Muscle of back (tissue), 3 donors: ENCODE measurements at regions not wholly inside any gene's neighbourhood (a gene's known extent, or its start where the extent isn't known, plus 50 kb on each side); places are given as distances from the start of the nearest gene placed in this dataset.
"Not testable (repeated sequence)": the region's sequence is repeated elsewhere in the genome, so short reads cannot be mapped to it uniquely, and the experiment has no call there.

Source experiments
- DNase-seq, 3 donors: peaks; one replicate each; pipeline versions ENCODE4 v3.0.0 to v3.0.0-alpha.2; 2013

DNA sequence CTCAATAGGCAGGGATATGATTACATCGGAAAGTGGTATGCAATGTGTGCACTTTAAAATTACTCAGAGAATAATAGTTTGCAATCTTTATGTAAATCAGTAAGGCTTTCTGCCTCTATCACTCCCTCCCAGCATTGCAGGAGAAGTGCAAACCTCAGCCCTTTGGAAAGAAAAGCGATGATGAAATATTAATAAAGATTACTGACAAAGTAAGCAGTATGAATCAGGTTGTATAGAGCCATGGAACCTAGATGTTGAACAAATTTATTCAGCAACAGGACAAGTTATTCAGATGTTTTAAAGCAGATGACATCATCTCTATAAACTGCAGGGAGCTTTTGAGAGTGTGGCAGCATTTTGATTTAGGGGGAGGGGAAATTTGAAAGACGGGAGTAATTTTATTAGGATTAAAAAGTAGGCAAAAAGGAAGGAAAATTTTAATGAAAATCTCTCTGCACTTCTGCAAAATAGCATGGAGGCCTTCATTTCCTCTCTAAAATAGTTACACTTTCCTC, 631.7 kb upstream of the GRIA3 start:
- DNase-seq: no peak

DNA sequence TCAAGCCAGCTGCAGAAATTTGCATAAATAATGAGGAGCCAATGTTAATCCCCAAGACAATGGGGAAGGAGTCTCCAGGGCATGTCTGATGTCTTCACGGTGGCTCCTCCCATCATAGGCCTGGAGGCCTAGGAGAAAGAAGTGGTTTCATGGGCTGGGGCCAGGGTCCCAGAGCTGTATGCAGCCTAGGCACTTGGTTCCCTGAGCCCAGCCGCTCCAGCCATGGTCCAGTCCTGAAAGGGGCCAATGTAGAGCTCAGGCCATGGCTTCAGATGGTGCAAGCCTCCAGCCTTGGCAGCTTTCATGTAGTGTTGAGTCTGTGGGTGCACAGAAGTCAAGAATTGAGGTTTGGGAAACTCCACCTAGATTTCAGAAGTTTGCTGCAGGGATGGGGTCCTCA, 628.2 kb upstream of the GRIA3 start:
- DNase-seq: no peak

DNA sequence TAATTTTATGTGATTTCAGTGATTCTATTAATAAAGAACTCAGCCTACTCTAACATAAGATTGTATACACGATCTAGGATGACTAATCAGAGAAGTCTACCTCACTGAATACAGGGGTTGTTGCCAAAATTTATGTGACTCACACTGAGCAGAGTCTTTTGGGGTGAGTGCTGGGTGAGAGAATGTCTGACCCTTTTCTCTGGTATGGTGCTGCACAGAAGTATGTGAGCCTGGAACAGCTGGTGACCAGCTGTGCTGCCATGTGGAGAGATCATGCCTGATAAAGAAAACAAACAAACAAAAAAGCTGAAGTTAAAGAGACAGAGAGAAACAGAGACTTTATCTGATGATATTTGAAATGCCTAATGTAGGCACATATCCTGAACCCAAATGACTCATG, 618.1 kb upstream of the GRIA3 start:
- peak; percentile 3 to 93 (median 29) for DNase-seq

DNA sequence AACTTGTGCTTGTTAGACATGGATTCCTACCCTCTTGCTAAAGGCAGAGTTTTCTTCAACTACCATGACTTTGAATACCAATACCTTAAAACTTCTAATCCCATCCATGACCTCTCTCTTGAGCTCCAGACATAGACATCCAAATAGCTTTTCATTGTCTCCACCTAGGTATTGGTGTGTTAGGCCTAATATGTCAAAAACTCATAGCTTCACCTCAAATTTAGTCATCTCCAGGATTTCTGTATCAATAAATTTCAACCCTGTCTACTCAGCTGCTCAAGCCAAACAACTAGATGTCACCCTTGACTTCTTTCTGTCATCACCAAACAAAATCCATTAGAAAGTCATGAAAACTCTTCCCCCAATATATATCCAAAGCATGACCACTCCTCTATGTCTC, 617.7 kb upstream of the GRIA3 start:
- no peak for DNase-seq

DNA sequence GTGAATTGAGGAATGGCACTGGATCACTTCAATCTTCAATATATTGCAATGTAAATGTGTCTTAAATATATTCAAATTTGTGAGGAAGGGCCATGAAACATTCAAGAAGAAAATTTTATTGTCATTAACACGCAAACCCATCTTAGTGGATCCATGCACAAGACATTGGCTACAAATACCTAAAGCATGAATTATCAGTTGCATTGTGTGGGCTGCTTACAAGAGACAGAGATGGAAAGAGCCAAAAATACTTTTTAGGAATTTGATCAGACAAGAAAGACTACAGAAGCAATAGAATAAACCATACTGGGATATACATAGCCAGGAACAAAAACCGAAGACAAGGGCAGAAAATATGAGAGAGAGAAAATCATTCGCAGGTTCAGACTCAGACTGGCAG, 616.2 kb upstream of the GRIA3 start:
- DNase-seq: no peak

DNA sequence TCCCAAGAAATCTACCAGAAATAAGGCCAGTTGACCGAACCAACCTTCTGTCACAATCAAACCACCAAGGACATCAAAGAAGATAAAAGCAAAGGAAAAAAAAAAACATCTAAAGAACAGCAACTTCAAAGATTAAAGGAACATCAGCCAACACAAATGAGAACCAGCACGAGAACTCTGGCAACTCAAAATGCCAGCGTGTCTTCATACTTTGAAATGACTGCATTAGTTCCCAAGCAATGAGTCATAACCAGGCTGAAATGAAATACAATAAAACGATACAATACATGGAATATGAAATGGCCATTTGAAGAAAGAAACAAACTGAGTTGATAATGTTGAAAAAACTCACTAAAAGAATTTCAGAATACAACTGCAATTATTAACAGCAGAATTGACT, 611.6 kb upstream of the GRIA3 start:
- DNase-seq: no peak

DNA sequence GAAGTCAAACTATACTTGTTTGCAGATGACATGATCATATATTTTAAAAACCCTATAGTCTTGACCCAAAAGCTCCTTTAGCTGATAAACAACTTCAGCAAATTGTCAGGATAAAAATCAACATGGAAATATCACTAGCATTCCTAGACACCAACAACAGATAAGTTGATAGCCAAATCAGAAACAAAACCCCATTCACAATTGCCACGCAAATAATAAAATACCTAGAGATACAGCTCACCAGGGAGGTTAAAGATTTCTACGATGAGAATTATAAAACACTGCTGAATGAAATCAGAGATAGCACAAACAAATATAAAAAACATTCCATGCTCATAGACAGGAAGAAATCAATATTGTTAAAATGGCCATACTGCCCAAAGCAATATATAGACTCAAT, 605.0 kb upstream of the GRIA3 start:
- no peak for DNase-seq

DNA sequence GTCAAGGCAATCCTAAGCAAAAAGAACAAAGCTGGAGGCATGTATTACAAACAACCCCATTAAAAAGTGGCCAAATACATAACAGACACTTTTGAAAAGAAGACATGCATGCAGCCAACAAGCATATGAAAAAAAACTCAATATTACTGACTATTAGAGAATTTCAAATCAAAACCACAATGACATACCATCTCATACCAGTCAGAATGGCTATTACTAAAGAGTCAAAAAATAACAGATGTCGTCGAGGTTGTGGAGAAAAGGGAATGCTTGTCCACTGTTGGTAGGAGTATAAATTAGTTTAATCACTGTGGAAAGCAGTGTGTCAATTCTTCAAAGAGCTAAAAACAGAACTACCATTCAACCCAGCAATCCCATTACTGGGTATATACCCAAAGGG, 604.6 kb upstream of the GRIA3 start:
- DNase-seq: peak in 1 of 3 donors; percentile 37

DNA sequence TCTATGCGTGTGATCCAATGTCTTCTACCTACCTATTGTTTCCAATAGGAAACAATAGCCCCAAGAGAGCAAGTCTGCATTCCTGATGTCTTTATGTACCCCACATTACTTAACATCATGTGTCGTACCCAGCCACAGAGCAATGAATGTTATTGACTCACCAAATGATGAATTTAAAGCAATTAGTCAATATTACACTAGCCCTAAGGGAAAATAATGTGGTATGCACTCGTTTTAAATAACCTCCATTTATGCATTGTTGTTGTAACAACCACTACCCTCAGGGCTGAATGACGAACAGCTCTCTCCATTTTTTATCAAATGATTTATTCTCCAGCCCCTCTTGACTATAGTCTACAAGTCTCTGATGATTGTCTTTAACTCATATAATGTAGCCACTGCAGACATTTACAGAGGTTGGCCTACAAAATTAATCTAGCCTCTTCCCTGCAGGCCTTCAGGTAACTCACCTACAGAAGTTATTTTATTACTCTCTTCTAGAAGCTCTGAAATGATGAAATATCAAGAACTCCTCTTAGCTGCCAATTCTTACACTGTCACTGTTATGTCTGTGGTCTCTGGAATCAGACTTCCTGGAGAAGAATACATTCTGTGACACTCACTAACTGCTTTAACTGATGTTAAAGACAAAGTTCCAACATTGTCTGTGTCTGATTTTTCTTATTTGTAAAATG, 601.7 kb upstream of the GRIA3 start:
- DNase-seq: no peak

DNA sequence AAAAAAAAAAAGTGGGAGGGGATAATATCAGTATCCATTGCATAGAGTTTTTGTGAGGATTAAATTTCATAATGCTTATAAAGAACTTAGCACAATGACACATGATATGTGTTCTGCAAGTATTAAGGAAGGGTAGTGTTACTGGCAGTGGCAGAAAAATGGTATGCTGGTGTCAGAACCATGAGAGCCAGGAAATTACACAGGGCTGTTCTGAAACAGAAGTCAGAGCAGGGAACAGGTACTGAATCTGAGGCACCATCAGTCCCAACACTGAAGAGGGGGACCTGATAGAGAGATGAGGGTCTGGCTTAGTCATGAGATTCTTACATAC, 601.1 kb upstream of the GRIA3 start:
- no peak for DNase-seq

DNA sequence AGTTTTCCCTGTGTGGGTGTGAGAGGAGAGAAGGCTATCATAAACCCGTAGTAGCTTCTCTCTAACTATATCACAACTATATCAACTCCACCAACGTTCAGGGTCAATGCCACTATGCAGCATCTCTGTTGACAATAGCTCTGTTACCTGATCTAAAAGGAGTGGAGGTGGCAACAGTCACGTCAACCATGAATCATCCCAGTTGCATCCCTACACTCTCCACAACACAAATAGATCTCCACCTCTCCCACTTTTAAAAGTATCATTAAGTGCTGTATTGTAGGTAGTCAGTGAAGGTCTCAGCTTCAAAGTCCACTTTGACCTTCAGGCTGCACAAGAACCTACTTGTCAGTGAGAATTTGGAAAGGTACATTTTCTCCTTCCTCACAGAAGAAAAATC, 600.5 kb upstream of the GRIA3 start:
- DNase-seq: no peak

DNA sequence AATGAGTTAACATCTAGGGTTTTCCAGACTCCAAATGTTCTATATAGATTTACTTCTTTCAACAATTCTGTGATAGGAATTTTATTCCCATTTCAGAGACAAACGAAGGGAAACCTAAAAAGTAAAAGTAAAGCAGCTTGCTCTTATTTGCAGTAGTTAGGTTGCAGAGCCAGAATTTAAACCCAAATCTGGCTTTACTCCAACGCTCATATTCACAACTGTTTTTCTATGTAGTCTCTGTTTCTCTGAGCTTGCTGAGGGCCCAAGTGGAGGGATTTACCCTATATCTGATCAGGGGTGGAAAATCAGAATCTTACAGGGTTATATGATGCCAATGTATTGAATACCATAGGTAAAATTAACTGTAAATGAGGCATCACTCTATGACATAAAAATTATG, 599.1 kb upstream of the GRIA3 start:
- DNase-seq: peak in 2 of 3 donors; percentile 11 to 25

DNA sequence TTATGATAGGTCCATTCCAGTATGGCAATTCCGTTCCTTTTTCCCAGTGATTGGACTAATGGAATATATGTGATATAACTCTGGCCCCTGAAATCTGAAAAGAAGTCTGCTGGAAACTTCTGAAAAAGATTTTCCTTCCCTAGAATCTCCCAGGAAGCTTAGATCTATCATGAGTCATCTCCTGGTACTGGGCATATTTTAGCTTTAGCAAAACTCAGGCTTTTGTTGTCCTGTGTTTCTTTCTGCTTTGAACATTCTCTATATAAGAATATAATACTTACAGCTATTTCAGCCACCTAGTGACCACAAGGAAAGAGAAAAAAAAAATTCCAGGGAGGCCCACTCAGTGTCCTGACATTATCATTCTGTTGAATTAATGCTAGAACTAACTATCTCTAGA, 597.2 kb upstream of the GRIA3 start:
- DNase-seq: no peak

DNA sequence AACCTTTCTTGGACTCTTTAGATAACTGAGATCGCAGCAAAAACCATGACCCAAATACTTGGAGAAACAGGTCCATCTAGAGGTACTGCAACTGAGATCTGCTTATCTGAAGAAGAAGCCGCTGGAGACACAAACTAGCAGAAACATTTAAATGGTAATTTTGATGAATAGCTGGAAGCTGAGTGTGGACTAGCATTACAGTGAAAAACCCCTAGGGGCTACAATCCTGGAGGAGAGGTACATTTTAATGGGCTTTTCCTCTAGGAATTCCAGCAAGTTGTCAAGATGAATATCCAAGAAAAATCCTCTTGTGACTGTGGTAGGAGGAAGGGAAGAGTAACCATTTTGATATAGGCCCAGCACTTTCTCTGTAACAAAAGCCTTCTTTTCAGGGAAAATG, 592.5 kb upstream of the GRIA3 start:
- no peak for DNase-seq

DNA sequence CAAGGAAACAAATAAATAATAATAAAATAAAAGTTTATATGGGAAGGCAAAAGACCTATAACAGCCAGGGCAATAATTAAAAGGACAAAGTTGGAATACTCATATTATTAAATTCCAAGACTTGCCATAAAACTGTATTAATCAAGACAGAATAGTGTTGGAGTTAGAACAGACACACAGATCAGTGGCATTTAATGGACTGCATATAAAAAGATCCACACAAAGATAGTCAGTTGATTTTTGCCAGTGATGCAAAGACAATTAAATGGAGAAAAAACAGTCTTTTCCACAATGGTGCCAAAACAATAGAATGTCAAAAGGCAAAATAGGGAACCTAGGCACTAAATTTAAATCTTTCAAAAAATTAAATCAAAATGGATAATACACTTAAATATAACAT, 587.1 kb upstream of the GRIA3 start:
- DNase-seq: no peak

DNA sequence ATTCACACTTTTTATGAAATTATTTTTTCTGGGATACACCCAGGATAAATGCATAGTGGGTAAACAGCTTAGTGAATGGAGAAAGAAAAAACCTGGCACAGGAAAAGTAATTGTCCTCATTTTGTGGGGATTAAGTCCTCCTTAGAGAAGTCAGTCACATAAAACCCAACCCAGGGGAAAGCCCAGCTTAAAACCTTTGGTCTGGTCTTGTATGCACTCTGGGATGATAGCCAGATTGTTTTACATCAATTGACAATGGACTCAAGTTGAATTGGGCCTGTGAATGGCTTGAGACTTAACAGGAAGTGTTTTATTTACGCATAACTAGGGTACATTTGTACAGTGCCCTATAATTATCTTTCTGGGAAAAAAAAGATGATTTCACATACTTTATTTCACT, 561.3 kb upstream of the GRIA3 start:
- DNase-seq: no peak

DNA sequence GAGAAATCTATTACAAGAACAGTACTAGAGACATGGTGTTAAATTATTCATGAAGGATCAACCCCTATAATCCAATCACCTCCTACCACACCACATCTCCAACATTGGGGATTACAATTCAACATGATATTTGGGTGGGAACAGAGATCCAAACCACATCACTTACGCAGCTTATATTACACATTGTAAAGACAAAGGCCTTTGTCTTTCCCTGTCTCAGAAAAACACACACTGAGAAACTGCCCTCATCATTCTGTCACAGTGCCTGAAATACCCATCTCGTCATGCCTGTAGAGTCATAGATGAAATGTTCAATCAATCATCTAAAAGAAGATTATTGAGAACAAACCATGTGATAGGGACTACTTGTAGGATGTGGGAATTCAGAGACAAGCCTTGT, 558.8 kb upstream of the GRIA3 start:
- DNase-seq: no peak

DNA sequence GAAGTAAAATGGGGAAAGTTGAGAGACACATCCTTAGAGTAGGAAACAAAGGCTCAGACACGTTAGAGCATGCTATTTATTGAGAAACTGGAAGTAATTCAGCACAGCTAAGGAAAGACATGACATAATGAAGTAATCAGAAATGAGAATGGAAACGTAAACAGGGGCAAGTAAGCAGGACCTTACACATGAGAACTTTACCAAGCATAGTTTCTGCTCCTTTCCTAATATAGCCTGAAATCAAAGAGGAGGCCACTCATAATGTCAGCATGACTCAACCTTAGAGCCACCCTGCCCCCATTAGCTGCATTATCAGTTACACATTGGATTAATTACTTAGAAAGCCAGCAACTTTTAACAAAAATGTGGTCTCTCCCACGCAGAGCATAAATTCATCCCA, 558.3 kb upstream of the GRIA3 start:
- DNase-seq: peak in 2 of 3 donors; percentile 1 to 35

DNA sequence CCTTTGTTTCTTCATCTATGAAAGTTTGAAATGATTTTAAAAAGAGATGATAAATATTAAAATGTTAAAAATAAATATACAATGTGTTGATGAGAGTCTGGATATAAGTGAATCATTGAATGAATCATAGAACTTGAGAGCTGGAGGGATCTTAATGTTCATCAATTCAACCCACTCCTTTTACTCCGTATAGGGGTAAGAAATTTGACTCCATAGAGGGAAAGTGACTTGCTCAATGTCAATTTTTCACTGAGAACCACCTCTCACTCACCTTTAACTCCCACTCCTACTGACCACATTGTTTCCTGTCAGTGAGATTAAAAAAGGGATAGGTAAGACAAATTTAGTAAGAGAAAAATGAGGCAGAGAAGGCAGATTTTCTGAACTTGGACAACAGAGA, 557.2 kb upstream of the GRIA3 start:
- no peak for DNase-seq

DNA sequence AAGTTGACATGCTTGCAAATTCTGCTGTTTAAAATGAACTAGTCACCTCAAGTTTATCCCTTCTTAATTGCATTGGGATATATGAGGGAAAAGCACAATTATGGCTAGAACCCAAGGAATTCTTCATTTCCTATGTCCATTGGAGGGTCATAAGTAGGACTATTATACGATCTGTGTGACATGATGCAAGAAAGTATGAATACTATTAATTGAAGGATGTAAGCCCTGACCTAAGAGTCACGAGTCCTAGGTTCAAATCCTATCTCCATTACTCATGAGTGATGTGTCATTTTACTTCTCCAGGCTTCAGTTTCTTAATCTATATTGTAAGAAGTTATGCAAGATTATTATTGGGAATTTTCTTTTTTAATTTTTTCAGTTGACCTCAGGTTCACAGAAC, 542.9 kb upstream of the GRIA3 start:
- no peak for DNase-seq

DNA sequence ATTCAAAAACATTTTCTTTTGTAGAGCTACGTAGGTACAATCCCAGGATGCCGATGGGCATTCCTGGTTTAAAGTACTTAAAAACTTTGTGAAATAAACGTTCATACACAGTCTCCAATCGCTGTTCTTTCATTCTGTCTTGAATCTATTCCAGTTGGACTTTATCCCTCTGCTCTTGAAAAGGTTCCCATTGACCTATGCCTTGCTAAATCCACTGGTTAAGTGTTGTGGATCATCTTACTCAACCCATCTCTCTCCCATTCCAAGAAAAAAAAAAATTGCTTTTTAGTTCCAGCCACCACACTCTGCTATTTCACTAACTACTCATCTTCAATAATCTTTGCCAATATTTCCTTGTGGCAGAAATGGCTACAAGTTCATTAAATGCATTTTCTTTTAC, 542.3 kb upstream of the GRIA3 start:
- no peak for DNase-seq

DNA sequence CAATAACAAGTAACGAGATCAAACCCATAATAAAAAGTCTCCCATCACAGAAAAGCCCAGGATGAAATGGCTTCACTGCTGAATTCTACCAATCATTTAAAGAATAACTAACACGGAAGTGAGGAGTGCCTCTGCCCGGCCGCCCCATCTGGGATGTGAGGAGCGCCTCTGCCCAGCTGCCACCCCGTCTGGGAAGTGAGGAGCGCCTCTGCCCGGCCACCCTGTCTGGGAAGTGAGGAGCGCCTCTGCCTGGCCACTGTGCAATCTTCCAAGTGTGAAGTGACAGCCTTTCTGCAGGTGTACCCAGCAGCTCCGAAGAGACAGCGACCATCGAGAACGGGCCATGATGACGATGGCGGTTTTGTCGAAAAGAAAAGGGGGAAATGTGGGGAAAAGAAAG, 528.8 kb upstream of the GRIA3 start:
- not testable (repeated sequence) for DNase-seq

DNA sequence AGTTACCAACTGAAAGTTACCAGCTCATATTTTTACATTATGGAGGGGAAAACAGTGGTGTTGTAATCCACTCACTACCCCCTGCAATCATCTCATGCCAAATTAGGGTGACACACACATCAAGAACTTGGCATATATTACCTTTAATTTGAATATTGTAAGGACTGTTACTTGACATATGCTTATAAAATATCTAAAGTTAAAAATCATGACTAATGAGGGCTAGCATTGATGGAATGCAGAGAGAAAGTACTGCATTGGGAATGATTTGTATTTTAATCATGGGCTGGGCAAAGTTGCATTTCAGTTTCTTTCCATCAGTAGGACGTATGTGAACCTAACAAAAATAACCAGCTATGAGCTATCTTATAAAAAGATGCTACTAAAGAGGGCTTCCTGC, 517.5 kb upstream of the GRIA3 start:
- peak in 1 of 3 donors; percentile 1 for DNase-seq

DNA sequence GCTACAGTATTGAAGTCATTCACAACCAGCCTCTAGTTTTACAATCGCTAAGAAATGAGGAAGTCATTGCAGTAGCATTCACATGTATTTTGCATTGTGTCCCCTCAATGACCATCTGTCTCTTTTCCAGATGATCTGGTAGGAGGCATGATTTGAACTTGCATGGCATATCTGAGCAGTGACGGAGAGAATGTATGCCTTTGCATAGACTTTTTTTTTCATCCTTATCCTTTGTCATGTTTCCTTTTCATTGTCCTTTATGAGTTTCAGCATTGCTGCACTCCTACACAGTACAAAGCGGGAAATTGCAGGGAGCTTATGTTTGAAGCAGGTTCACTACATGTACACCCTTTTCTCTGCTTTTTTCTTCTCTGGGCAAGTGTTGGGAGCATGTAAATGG, 516.4 kb upstream of the GRIA3 start:
- DNase-seq: no peak

DNA sequence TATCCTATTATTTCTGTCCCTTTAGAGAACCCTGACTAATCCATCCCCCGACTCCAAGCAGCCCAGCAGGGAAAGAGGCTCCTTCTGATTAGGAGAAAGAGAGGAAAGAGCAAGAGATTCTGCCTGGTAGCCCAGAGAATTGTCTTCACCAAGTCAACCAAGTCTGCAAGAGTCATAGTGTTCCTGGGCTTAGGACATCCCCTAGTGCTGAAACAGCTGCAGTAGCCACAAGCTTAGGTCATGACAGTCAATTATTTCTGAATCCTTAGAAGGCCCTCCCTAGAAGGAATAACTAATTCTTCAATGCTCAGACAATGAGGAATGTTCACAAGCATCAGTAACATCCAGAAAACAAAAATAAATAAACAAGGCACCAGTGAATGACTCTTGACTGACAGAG, 480.3 kb upstream of the GRIA3 start:
- DNase-seq: no peak
